ENCODE measurements at regions not wholly inside any gene's neighbourhood (a gene's known extent, or its start where the extent isn't known, plus 50 kb on each side); places are given as distances from the start of the nearest gene placed in this dataset.

- H3K4me3 ChIP-seq = no peak overlapping the region
- no peaks in the 10 kb centered on the region for H4K20me1 ChIP-seq (ENCODE audit: insufficient read depth)
- H2AFZ ChIP-seq = no peak overlapping the region
- H3K9me2 ChIP-seq (ENCODE audit: insufficient read depth) = no peaks in the 10 kb centered on the region; the same call in 1 of the 2 replicates
- no TSS peak for BruUV-seq (replicated peaks)
- no peaks in the 10 kb centered on the region for H3K79me2 ChIP-seq (ENCODE audit: low read depth)
- no peak overlapping the region for H3K4me2 ChIP-seq
- POLR2A ChIA-PET (ENCODE audit: unreplicated experiment) = no interaction called here
- CTCF ChIA-PET = no interaction called here
- H3K36me3 ChIP-seq (ENCODE audit: low read depth) = no peaks in the 10 kb centered on the region
- H3K9me3 ChIP-seq (ENCODE audit: insufficient read depth, low read depth) = no peaks in the 10 kb centered on the region
- H3K27ac ChIP-seq = no peak overlapping the region
- H3F3A ChIP-seq (ENCODE audit: insufficient read depth, low read depth) = no peaks in the 10 kb centered on the region
- TF ChIP-seq EZH2 (IDR thresholded peaks at IDR 0.05; ENCODE audit: low read depth) = no peak
- TF ChIP-seq, protein P1, sequence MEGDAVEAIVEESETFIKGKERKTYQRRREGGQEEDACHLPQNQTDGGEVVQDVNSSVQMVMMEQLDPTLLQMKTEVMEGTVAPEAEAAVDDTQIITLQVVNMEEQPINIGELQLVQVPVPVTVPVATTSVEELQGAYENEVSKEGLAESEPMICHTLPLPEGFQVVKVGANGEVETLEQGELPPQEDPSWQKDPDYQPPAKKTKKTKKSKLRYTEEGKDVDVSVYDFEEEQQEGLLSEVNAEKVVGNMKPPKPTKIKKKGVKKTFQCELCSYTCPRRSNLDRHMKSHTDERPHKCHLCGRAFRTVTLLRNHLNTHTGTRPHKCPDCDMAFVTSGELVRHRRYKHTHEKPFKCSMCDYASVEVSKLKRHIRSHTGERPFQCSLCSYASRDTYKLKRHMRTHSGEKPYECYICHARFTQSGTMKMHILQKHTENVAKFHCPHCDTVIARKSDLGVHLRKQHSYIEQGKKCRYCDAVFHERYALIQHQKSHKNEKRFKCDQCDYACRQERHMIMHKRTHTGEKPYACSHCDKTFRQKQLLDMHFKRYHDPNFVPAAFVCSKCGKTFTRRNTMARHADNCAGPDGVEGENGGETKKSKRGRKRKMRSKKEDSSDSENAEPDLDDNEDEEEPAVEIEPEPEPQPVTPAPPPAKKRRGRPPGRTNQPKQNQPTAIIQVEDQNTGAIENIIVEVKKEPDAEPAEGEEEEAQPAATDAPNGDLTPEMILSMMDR (conservative IDR thresholded peaks at IDR 0.05) = no peak
- peaks cover 82% of the 10 kb centered on the region for H3K27me3 ChIP-seq (ENCODE audit: insufficient read depth, low read depth)
- H3K4me1 ChIP-seq (replicated peaks; ENCODE audit: insufficient read depth) = no peaks in the 10 kb centered on the region
- DNase-seq = no peak
- intact Hi-C loops (cut with micrococcal nuclease; ENCODE audit: unreplicated experiment) = no loop called here
Observed at GRCh38 chr12:4158306-4158705, 115.3 kb upstream of the CCND2 start.

GRCh38 chr12:4157122-4157521, 116.4 kb upstream of the CCND2 start:
- POLR2A ChIA-PET (ENCODE audit: unreplicated experiment) = no interaction called here
- Histone ChIP-seq H3K9me2 (ENCODE audit: insufficient read depth) (no peaks in the 10 kb centered on the region; the same call in 1 of the 2 replicates), H3K4me1 (replicated peaks; ENCODE audit: insufficient read depth) (no peaks in the 10 kb centered on the region), H3K27me3 (ENCODE audit: insufficient read depth, low read depth) (peaks cover 85% of the 10 kb centered on the region), H3K79me2 (ENCODE audit: low read depth) (no peaks in the 10 kb centered on the region), H3K4me3 (no peak overlapping the region), H3F3A (ENCODE audit: insufficient read depth, low read depth) (no peaks in the 10 kb centered on the region), H4K20me1 (ENCODE audit: insufficient read depth) (no peaks in the 10 kb centered on the region), H3K4me2 (no peak overlapping the region), H3K27ac (no peak overlapping the region), H3K9me3 (ENCODE audit: insufficient read depth, low read depth) (no peaks in the 10 kb centered on the region), H2AFZ (no peak overlapping the region), H3K36me3 (ENCODE audit: low read depth) (no peaks in the 10 kb centered on the region)
- TF ChIP-seq, protein P1 (conservative IDR thresholded peaks at IDR 0.05) = no peak
- CTCF ChIA-PET = no interaction called here
- no TSS peak for BruUV-seq (replicated peaks)
- no peak for DNase-seq
- intact Hi-C loops (cut with micrococcal nuclease; ENCODE audit: unreplicated experiment) = no loop called here

GRCh38 chr12:4156317-4156716, 117.2 kb upstream of the CCND2 start:
- Histone ChIP-seq H2AFZ (no peak overlapping the region), H3K79me2 (ENCODE audit: low read depth) (no peaks in the 10 kb centered on the region), H3K4me1 (replicated peaks; ENCODE audit: insufficient read depth) (no peaks in the 10 kb centered on the region), H3K4me2 (no peak overlapping the region), H3K36me3 (ENCODE audit: low read depth) (no peaks in the 10 kb centered on the region), H4K20me1 (ENCODE audit: insufficient read depth) (no peaks in the 10 kb centered on the region), H3K27me3 (ENCODE audit: insufficient read depth, low read depth) (peaks cover 85% of the 10 kb centered on the region), H3K9me3 (ENCODE audit: insufficient read depth, low read depth) (no peaks in the 10 kb centered on the region), H3K9me2 (ENCODE audit: insufficient read depth) (no peaks in the 10 kb centered on the region; the same call in 1 of the 2 replicates), H3K4me3 (no peak overlapping the region), H3K27ac (no peak overlapping the region), H3F3A (ENCODE audit: insufficient read depth, low read depth) (no peaks in the 10 kb centered on the region)
- BruUV-seq (replicated peaks) = no TSS peak
- intact Hi-C loops (cut with micrococcal nuclease; ENCODE audit: unreplicated experiment) = no loop called here
- DNase-seq = no peak
- ChIA-PET POLR2A (ENCODE audit: unreplicated experiment) (no interaction called here), CTCF (no interaction called here)
- no peak for TF ChIP-seq EZH2 (IDR thresholded peaks at IDR 0.05; ENCODE audit: low read depth)
- TF ChIP-seq, protein P1 (conservative IDR thresholded peaks at IDR 0.05) = no peak

Measured in PC-9 (cell line).